ENCODE measurements at regions not wholly inside any gene's neighbourhood (a gene's known extent, or its start where the extent isn't known, plus 50 kb on each side); places are given as distances from the start of the nearest gene placed in this dataset.

DNA sequence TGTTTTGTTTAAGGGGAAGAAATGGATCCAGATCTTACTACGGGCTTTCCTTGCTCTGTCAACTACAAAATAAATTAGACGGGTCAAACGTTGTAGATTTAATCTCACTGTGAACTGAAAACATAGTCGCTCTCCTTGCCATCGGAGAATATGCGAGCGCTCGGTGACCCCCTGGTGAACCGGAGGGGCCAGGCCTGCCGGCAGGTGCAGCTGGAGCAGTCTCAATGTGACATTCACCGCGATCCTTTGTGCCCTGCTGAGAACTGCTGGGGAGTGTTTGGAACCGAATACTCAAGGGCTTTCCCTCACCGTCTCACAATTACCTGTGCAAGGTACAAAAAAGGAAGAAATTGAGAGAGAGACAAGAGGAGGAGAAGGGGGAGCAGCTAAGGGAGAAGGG, 174.1 kb upstream of the GPR26 start:
- DNase-seq (ENCODE audit: low read depth in 2 of 2): no peak

GRCh38 chr10:123494301-123494808, 171.8 kb upstream of the GPR26 start:
- DNase-seq (ENCODE audit: low read depth in 2 of 2): no peak

- DNase-seq (ENCODE audit: low read depth in 2 of 2): no peak
Measured at GRCh38 chr10:123496375-123496774, 169.8 kb upstream of the GPR26 start.

DNA sequence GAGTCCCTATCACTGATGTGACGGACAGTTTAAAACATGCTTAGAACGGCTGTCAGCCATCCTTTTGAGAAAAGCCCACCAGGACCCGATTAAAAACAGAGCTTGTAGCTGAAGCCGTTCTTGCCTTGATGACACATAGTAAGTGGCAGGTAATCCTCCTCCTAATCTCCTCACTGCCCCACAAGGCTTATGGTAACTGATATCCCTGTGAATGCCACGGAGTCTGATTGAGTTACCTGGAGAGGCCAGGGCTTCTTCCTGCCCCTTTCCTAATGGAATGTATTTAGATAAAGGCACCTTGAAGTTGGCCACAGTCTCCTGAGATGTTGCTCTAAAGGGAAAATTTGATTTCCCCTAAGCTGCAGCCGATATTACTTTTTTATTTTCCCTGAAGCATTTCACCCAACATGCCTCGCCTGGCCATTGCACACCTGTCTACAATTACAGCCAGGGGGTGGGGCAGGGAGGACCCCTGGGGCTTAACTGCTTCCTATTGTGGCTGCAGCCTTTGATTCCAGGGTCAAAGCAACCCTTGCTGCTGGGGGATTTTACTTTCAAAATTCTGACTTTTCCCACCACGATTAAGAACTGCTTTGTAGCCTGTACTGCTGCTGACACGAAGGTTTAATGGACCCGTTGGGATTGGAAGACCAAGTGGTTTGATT, 169.0 kb upstream of the GPR26 start:
- DNase-seq (ENCODE audit: low read depth in 2 of 2): no peak

GRCh38 chr10:123500110-123500509, 166.0 kb upstream of the GPR26 start:
- no peak for DNase-seq (ENCODE audit: low read depth in 2 of 2)

- no peak for DNase-seq (ENCODE audit: low read depth in 2 of 2)
Measured at GRCh38 chr10:123501148-123501547, 165.0 kb upstream of the GPR26 start.

GRCh38 chr10:123502983-123503382, 163.2 kb upstream of the GPR26 start:
- no peak for DNase-seq (ENCODE audit: low read depth in 2 of 2)

- DNase-seq (ENCODE audit: low read depth in 2 of 2): no peak
Measured at GRCh38 chr10:123506455-123506854, 159.7 kb upstream of the GPR26 start.

DNA sequence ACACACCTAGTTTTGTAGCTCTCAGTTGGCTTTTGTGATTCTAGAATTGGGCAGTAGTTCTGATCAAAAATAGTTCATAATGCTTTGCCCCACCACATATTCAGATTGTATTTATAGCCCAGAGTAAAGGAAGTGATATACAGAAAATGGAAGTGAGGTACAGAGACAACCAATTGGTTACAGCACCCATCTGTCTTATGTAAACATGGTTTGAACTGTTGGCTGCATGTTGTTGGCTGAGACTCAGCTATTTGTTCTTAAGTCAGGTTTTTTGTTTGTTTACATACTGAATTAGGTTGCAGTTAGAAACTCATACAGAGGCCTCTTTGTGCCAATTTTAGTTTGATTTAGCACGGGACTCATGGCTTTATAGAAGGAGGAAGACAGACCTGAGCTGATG, 158.9 kb upstream of the GPR26 start:
- DNase-seq (ENCODE audit: low read depth in 2 of 2): no peak

GRCh38 chr10:123509338-123509737, 156.8 kb upstream of the GPR26 start:
- DNase-seq (ENCODE audit: low read depth in 2 of 2): no peak

GRCh38 chr10:123512901-123513775, 153.0 kb upstream of the GPR26 start:
- no peak for DNase-seq (ENCODE audit: low read depth in 2 of 2)

- no peak for DNase-seq (ENCODE audit: low read depth in 2 of 2)
Measured at GRCh38 chr10:123513870-123514269, 152.3 kb upstream of the GPR26 start.

- DNase-seq (ENCODE audit: low read depth in 2 of 2): no peak
Measured at GRCh38 chr10:123514996-123515395, 151.2 kb upstream of the GPR26 start.

DNA sequence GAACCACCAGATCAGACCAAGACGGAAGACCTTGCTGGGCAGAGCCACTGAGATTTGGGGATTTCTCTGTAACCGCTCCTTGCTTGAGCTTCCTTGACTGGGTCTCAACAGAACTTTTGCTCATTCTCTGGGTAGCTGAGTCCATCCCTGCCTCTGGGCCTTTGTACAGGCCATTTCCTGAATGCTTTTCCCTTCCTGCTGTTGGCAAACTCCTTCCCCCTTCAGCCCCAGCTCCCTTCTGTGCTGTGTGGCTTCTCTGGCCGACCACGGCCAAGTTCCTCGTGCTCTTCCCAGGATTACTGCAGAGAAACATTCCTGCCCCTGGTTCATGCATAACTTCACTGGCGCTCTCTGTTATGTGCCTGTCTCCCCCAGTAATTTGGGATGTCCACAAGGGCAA, 150.5 kb upstream of the GPR26 start:
- DNase-seq (ENCODE audit: low read depth in 2 of 2): no peak

GRCh38 chr10:123516291-123516690, 149.9 kb upstream of the GPR26 start:
- DNase-seq (ENCODE audit: low read depth in 2 of 2): no peak

- no peak for DNase-seq (ENCODE audit: low read depth in 2 of 2)
Measured at GRCh38 chr10:123517426-123517825, 148.7 kb upstream of the GPR26 start.

DNA sequence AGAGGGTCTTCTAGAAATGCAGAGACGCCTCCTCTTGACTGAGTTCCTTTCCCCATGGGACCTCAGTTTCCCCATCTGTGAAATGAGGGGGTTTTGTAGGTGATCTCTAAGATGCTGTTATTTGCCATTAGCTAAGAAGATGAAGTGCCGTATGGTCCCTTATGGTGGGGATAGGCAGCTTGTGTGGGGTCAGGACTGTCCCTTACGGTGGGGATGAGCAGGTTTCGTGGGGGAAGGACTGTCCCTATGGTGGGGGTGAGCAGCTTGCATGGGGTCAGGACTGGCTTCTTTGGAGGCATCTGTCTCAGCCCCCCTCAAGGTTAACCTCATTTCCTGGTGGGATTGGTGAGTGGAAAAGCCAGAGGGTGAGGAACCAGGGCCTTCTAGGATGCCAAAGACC, 148.3 kb upstream of the GPR26 start:
- DNase-seq (ENCODE audit: low read depth in 2 of 2): no peak

GRCh38 chr10:123518765-123519164, 147.4 kb upstream of the GPR26 start:
- no peak for DNase-seq (ENCODE audit: low read depth in 2 of 2)

- no peak for DNase-seq (ENCODE audit: low read depth in 2 of 2)
Measured at GRCh38 chr10:123519861-123520260, 146.3 kb upstream of the GPR26 start.

DNA sequence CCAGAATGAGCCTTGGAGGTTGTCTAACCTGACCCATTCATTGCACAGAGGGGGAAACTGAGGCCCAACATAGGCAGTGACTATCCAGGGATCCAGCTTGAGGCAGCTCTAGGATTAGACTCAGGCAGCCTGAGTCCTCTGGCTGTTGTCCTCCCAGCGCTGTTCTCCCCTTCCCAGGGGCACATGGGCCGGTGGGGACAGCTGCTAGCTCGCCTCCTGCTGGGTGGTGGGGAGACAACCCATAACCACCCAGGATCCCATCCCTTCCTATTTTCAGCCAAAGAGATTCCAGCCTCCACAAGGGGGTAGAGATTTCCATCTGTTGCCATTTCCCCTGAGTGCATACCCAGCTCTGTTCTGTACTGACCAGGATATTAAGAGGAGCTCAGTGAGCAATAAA, 145.1 kb upstream of the GPR26 start:
- DNase-seq (ENCODE audit: low read depth in 2 of 2): no peak

GRCh38 chr10:123521556-123521955, 144.6 kb upstream of the GPR26 start:
- no peak for DNase-seq (ENCODE audit: low read depth in 2 of 2)

DNA sequence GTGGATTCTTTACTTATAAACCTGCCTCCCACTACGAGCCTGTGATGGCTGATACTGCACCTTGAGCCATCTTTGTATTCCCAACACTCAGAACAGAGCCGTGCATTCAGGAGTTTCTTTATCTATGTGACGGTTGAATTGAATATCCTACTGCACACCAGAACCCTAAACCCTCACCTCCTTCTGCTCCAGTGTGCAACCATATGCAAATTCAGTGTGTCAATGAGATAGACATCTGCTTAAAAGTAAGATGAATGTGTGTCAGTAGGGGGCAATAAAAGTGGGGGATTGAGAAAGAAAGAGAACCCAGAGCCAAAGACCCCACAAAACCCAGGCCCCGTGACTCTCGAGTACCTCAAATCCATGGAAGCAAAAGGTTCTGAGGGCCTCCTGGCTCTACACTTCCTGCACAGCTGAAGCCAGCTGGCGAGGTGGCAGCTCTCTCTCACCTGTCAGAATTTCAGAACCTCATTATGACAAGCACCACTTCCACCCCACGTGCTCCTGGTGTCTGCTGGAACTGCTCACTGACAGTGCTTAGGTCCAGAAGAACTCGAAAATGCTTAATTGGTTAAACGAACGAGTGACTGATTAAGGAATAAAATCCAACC, 143.3 kb upstream of the GPR26 start:
- no peak for DNase-seq (ENCODE audit: low read depth in 2 of 2)

GRCh38 chr10:123523833-123524232, 142.3 kb upstream of the GPR26 start:
- no peak for DNase-seq (ENCODE audit: low read depth in 2 of 2)

Measured in fibroblast of skin of left quadriceps (primary cell).